H9 (cell line): ENCODE measurements at regions not wholly inside any gene's neighbourhood (a gene's known extent, or its start where the extent isn't known, plus 50 kb on each side); places are given as distances from the start of the nearest gene placed in this dataset.

Experiments used
- DNase-seq: peaks from one replicate; pipeline ENCODE4 v3.0.0-alpha.2; 2017
- H2AFZ ChIP-seq: one replicate; pipeline ENCODE4 v1.6.1; 2013; ENCODE audit warnings: mild to moderate bottlenecking, low read length, control low read depth, moderate library complexity
- H2AK5ac ChIP-seq: 2 replicates; pipeline ENCODE4 v1.6.1; 2013; ENCODE audit warnings: low read length, control low read depth, mixed read lengths; ENCODE audit not compliant: insufficient read length
- H2BK120ac ChIP-seq: one replicate; pipeline ENCODE4 v1.6.1; 2013; ENCODE audit warnings: low read depth, mild to moderate bottlenecking, low read length, control low read depth, inconsistent platforms; ENCODE audit not compliant: poor library complexity, severe bottlenecking
- H2BK12ac ChIP-seq: 2 replicates; pipeline ENCODE4 v1.6.1; 2013; ENCODE audit warnings: low read length, control low read depth, mixed read lengths, low read depth; ENCODE audit not compliant: insufficient read length
- H2BK15ac ChIP-seq: 2 replicates; pipeline ENCODE4 v1.6.1; 2013; ENCODE audit warnings: low read depth, low read length, control low read depth
- H2BK20ac ChIP-seq: one replicate; pipeline ENCODE4 v1.6.1; 2013; ENCODE audit warnings: low read depth, mild to moderate bottlenecking, low read length, control low read depth, inconsistent platforms; ENCODE audit not compliant: poor library complexity, severe bottlenecking
- H2BK5ac ChIP-seq: 2 replicates; pipeline ENCODE4 v1.6.1; 2013; ENCODE audit warnings: low read length, control low read depth, mixed read lengths; ENCODE audit not compliant: insufficient read length
- H3K14ac ChIP-seq: 2 replicates; pipeline ENCODE4 v1.6.1; 2013; ENCODE audit warnings: low read length, control low read depth; ENCODE audit not compliant: insufficient read depth
- H3K18ac ChIP-seq: 2 replicates; pipeline ENCODE4 v1.6.1; 2013; ENCODE audit warnings: low read depth, mild to moderate bottlenecking, mixed read lengths, low read length, control low read depth; ENCODE audit not compliant: insufficient read length
- H3K23ac ChIP-seq: 2 replicates; pipeline ENCODE4 v1.6.1; 2013; ENCODE audit warnings: low read length, control low read depth, mixed read lengths, low read depth; ENCODE audit not compliant: insufficient read length
- H3K23me2 ChIP-seq: 2 replicates; pipeline ENCODE4 v1.6.1; 2013; ENCODE audit warnings: low read depth, mild to moderate bottlenecking, mixed read lengths, low read length, control low read depth; ENCODE audit not compliant: insufficient read length, poor library complexity, severe bottlenecking
- H3K27ac ChIP-seq: 2 replicates; pipeline ENCODE4 v1.5.1; 2013; ENCODE audit warnings: low read length, control low read depth, mixed read lengths, low read depth; ENCODE audit not compliant: insufficient read length
- H3K27me3 ChIP-seq: 2 replicates; pipeline ENCODE4 v1.6.1; 2013; ENCODE audit warnings: low read length, control low read depth, inconsistent platforms; ENCODE audit not compliant: insufficient read depth
- H3K4ac ChIP-seq: 2 replicates; pipeline ENCODE4 v1.6.1; 2013; ENCODE audit warnings: low read depth, mild to moderate bottlenecking, control low read depth, inconsistent platforms, low read length, moderate library complexity
- H3K4me1 ChIP-seq: 2 replicates; pipeline ENCODE4 v1.6.1; 2013; ENCODE audit warnings: low read length, control low read depth, inconsistent platforms; ENCODE audit not compliant: insufficient read depth
- H3K4me2 ChIP-seq: 2 replicates; pipeline ENCODE4 v1.6.1; 2013; ENCODE audit warnings: low read length, control low read depth, mixed read lengths; ENCODE audit not compliant: insufficient read length, insufficient read depth
- H3K56ac ChIP-seq: 2 replicates; pipeline ENCODE4 v1.6.1; 2013; ENCODE audit warnings: low read depth, mild to moderate bottlenecking, mixed read lengths, low read length, control low read depth; ENCODE audit not compliant: insufficient read length
- H3K79me1 ChIP-seq: 2 replicates; pipeline ENCODE4 v1.6.1; 2013; ENCODE audit warnings: low read depth, mild to moderate bottlenecking, moderate library complexity, low read length, control low read depth, inconsistent platforms; ENCODE audit not compliant: insufficient read depth, poor library complexity, severe bottlenecking
- H3K79me2 ChIP-seq: 2 replicates; pipeline ENCODE4 v1.6.1; 2013; ENCODE audit warnings: low read length, control low read depth, inconsistent platforms; ENCODE audit not compliant: insufficient read depth
- H3K9ac ChIP-seq: 2 replicates; pipeline ENCODE4 v1.6.1; 2013; ENCODE audit warnings: low read length, control low read depth, mixed read lengths; ENCODE audit not compliant: insufficient read length; ENCODE audit errors: extremely low read depth
- H3K9me3 ChIP-seq: one replicate; pipeline ENCODE4 v1.6.1; 2013; ENCODE audit warnings: low read depth, low read length, inconsistent platforms; ENCODE audit not compliant: control insufficient read depth
- H3T11ph ChIP-seq: one replicate; pipeline ENCODE4 v1.6.1; 2013; ENCODE audit warnings: mild to moderate bottlenecking, low read length, control low read depth, inconsistent platforms
- H4K20me1 ChIP-seq: one replicate; pipeline ENCODE4 v1.6.1; 2013; ENCODE audit not compliant: control insufficient read depth, insufficient read length, insufficient read depth
- H4K5ac ChIP-seq: 2 replicates; pipeline ENCODE4 v1.6.1; 2013; ENCODE audit warnings: low read depth, mild to moderate bottlenecking, mixed read lengths, low read length, control low read depth; ENCODE audit not compliant: insufficient read length
- H4K8ac ChIP-seq: replicated peaks from 2 replicates; pipeline ENCODE4 v1.6.1; 2013; ENCODE audit warnings: low read length, control low read depth, mixed read lengths, low read depth; ENCODE audit not compliant: insufficient read length
- H4K91ac ChIP-seq: 2 replicates; pipeline ENCODE4 v1.6.1; 2013; ENCODE audit warnings: low read depth, mild to moderate bottlenecking, moderate library complexity, mixed read lengths, low read length, control low read depth; ENCODE audit not compliant: insufficient read length
- H3K27ac Mint-ChIP-seq, 3 experiments: 2 replicates in 2 of 3; 3 replicates in 1 of 3; pipeline ENCODE4 v1.8.0; 2020 to 2021; ENCODE audit warnings: mixed read lengths in 3 of 3, mild to moderate bottlenecking in 1 of 3, moderate library complexity in 1 of 3
- H3K27me3 Mint-ChIP-seq: 2 replicates; pipeline ENCODE4 v1.8.0; 2021; ENCODE audit warnings: low read depth, mild to moderate bottlenecking, moderate library complexity, mixed read lengths
- H3K36me3 Mint-ChIP-seq, 3 experiments: 2 replicates in 2 of 3; 3 replicates in 1 of 3; pipeline ENCODE4 v1.8.0; 2020 to 2021; ENCODE audit warnings: low read depth in 3 of 3, mixed read lengths in 3 of 3; ENCODE audit not compliant: insufficient read depth in 1 of 3
- H3K4me1 Mint-ChIP-seq, 2 experiments: 2 replicates each; pipeline ENCODE4 v1.8.0; 2020; ENCODE audit warnings: mixed read lengths in 2 of 2
- H3K4me3 Mint-ChIP-seq, 2 experiments: 2 replicates in 1 of 2; 3 replicates in 1 of 2; pipeline ENCODE4 v1.8.0; 2020 to 2021; ENCODE audit warnings: mild to moderate bottlenecking in 2 of 2, mixed read lengths in 2 of 2, moderate library complexity in 1 of 2
- H3K9me3 Mint-ChIP-seq, 2 experiments: 2 replicates in 1 of 2; 3 replicates in 1 of 2; pipeline ENCODE4 v1.8.0; 2020; ENCODE audit warnings: mild to moderate bottlenecking in 2 of 2, mixed read lengths in 2 of 2, moderate library complexity in 1 of 2
- WGBS: extraction: QIAGEN DNeasy Blood & Tissue Kit; methylation state at CpG from one replicate; pipeline ENCODE4 v1.1.7; 2013; ENCODE audit warnings: missing lambda C conversion rate, low lambda C conversion rate, mixed read lengths; ENCODE audit not compliant: insufficient read length; ENCODE audit errors: extremely low coverage; 5-methylcytosine and 5-hydroxymethylcytosine counted together
- TF ChIP-seq, protein P1 (sequence below): fragments of 200-600 bp; sonication (generic); conservative IDR thresholded peaks from 3 replicates; pipeline ENCODE4 v1.8.0; 2021; ENCODE audit warnings: antibody characterized with exemption, mild to moderate bottlenecking

DNA sequence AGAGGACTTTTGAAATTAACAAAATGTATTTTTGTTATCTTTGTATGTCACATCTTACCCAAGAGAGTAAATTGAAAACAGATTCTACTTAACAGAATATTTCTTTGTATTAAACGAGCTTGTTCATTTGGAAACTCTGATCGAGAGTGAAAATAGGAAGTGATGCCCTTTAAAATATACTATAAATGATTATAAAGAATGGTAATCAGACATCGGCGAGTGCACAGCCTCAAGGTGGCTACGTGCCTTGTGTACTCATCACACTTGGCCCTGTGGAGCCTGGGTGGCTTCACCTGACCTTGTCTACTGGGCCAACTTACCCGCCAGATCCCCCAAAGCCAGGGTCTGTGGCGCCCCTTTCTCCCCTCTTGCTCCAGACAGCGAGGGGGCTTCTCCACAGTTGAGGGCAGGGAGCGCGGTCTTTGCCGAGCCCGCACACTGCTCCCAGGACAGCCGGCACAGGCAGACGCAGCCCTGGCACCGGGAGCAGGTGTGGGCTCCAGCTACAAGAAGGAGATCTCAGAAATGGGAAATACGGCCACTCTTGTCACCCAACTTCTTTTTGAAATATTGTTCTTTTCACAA, 243.2 kb downstream of the CEMIP2 start:
- no peak overlapping the region for H3K4me3 Mint-ChIP-seq
- H4K91ac ChIP-seq: no peak overlapping the region
- H3K27me3 ChIP-seq: no peaks in the 10 kb centered on the region
- H3K27me3 Mint-ChIP-seq: no peaks in the 10 kb centered on the region; the same call in 1 of the 2 replicates
- no peaks in the 10 kb centered on the region for H3K79me1 ChIP-seq
- no peaks in the 10 kb centered on the region for H3K4me1 ChIP-seq
- H3K9me3 Mint-ChIP-seq: no peaks in the 10 kb centered on the region
- H2BK120ac ChIP-seq: no peak overlapping the region
- no peak overlapping the region for H4K8ac ChIP-seq
- no peak overlapping the region for H3K18ac ChIP-seq
- TF ChIP-seq, protein P1, sequence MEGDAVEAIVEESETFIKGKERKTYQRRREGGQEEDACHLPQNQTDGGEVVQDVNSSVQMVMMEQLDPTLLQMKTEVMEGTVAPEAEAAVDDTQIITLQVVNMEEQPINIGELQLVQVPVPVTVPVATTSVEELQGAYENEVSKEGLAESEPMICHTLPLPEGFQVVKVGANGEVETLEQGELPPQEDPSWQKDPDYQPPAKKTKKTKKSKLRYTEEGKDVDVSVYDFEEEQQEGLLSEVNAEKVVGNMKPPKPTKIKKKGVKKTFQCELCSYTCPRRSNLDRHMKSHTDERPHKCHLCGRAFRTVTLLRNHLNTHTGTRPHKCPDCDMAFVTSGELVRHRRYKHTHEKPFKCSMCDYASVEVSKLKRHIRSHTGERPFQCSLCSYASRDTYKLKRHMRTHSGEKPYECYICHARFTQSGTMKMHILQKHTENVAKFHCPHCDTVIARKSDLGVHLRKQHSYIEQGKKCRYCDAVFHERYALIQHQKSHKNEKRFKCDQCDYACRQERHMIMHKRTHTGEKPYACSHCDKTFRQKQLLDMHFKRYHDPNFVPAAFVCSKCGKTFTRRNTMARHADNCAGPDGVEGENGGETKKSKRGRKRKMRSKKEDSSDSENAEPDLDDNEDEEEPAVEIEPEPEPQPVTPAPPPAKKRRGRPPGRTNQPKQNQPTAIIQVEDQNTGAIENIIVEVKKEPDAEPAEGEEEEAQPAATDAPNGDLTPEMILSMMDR: no peak
- H2BK12ac ChIP-seq: no peak overlapping the region
- H3K79me2 ChIP-seq: no peaks in the 10 kb centered on the region
- no peak overlapping the region for H3K14ac ChIP-seq
- no peak overlapping the region for H2BK5ac ChIP-seq
- H3K4me2 ChIP-seq: no peak overlapping the region
- no peak overlapping the region for H3K27ac Mint-ChIP-seq
- H2AFZ ChIP-seq: no peak overlapping the region
- no peaks in the 10 kb centered on the region for H3K23me2 ChIP-seq
- no peak overlapping the region for H2BK20ac ChIP-seq
- no peak overlapping the region for H2AK5ac ChIP-seq
- no peak overlapping the region for H3K9ac ChIP-seq
- H3K36me3 Mint-ChIP-seq: no peaks in the 10 kb centered on the region
- no peak overlapping the region for H3K56ac ChIP-seq
- no peak for DNase-seq
- H3K27ac ChIP-seq: no peak overlapping the region
- no peaks in the 10 kb centered on the region for H4K20me1 ChIP-seq
- H3K23ac ChIP-seq: no peak overlapping the region
- no peak overlapping the region for H4K5ac ChIP-seq
- H3T11ph ChIP-seq: no peak overlapping the region
- H3K4ac ChIP-seq: no peak overlapping the region
- H3K4me1 Mint-ChIP-seq: peaks cover 0 to under 1% of the 10 kb centered on the region in 2 experiments; a peak in 3 of 4 replicates
- no CpG with 5 or more reads among the region's 16 CpGs for WGBS
- H3K9me3 ChIP-seq: no peaks in the 10 kb centered on the region
- H2BK15ac ChIP-seq: no peak overlapping the region
